ENCODE measurements at regions not wholly inside any gene's neighbourhood (a gene's known extent, or its start where the extent isn't known, plus 50 kb on each side); places are given as distances from the start of the nearest gene placed in this dataset.

GRCh38 chr17:79415365-79415764, 195.5 kb downstream of the RBFOX3 start:
- DNase-seq: no peak
- no peaks in the 10 kb centered on the region; the same call in 1 of the 2 replicates for H4K20me1 ChIP-seq (ENCODE audit: low read length)
- peaks cover 99% of the 10 kb centered on the region for H3K27me3 ChIP-seq (ENCODE audit: low read length)
- ChIA-PET CTCF (no interaction called here), POLR2A (ENCODE audit: unreplicated experiment) (no interaction called here)
- H3K9me3 ChIP-seq (ENCODE audit: low read length): no peaks in the 10 kb centered on the region
- H3K4me1 ChIP-seq (ENCODE audit: insufficient read depth, low read length): no peaks in the 10 kb centered on the region
- no TSS peak for BruUV-seq (replicated peaks)
- H3F3A ChIP-seq (ENCODE audit: low read length, unreplicated experiment): no peaks in the 10 kb centered on the region
- H3K9ac ChIP-seq (ENCODE audit: low read length): no peak overlapping the region
- TF ChIP-seq CTCF (conservative IDR thresholded peaks at IDR 0.05; ENCODE audit: low read depth, low read length) (no peak), EZH2 (IDR thresholded peaks at IDR 0.05; ENCODE audit: low read length, unreplicated experiment) (no peak), EZH2phosphoT487 (IDR thresholded peaks at IDR 0.05; ENCODE audit: borderline replicate concordance, low read length) (no peak)
- no peak overlapping the region for H3K27ac ChIP-seq (ENCODE audit: low read length)
- H3K4me2 ChIP-seq (ENCODE audit: low read length): no peak overlapping the region
- no peak overlapping the region for H3K4me3 ChIP-seq (ENCODE audit: low read length)
- no peak overlapping the region for H2AFZ ChIP-seq (ENCODE audit: low read length)
- H3K79me2 ChIP-seq (ENCODE audit: low read length): no peaks in the 10 kb centered on the region
- intact Hi-C loops (cut with micrococcal nuclease): no loop called here
- no peaks in the 10 kb centered on the region for H3K9me2 ChIP-seq (replicated peaks; ENCODE audit: low read length)
- ATAC-seq: peak; percentile 23; the same call in 1 of the 2 replicates
- no peaks in the 10 kb centered on the region for H3K36me3 ChIP-seq (ENCODE audit: low read depth, low read length)

- Histone ChIP-seq H3K27me3 (ENCODE audit: low read length) (peaks cover 99% of the 10 kb centered on the region), H3K9me3 (ENCODE audit: low read length) (no peaks in the 10 kb centered on the region), H3K9me2 (replicated peaks; ENCODE audit: low read length) (no peaks in the 10 kb centered on the region), H2AFZ (ENCODE audit: low read length) (no peak overlapping the region), H3K4me1 (ENCODE audit: insufficient read depth, low read length) (no peaks in the 10 kb centered on the region), H3K9ac (ENCODE audit: low read length) (no peak overlapping the region), H3K4me3 (ENCODE audit: low read length) (no peak overlapping the region), H3F3A (ENCODE audit: low read length, unreplicated experiment) (no peaks in the 10 kb centered on the region), H3K4me2 (ENCODE audit: low read length) (no peak overlapping the region), H4K20me1 (ENCODE audit: low read length) (no peaks in the 10 kb centered on the region; the same call in 1 of the 2 replicates), H3K27ac (ENCODE audit: low read length) (no peak overlapping the region), H3K79me2 (ENCODE audit: low read length) (no peaks in the 10 kb centered on the region), H3K36me3 (ENCODE audit: low read depth, low read length) (no peaks in the 10 kb centered on the region)
- POLR2A ChIA-PET (ENCODE audit: unreplicated experiment): no interaction called here
- intact Hi-C loops (cut with micrococcal nuclease): no loop called here
- CTCF ChIA-PET: no interaction called here
- no TSS peak for BruUV-seq (replicated peaks)
- no peak for TF ChIP-seq EZH2 (IDR thresholded peaks at IDR 0.05; ENCODE audit: low read length, unreplicated experiment)
- no peak for TF ChIP-seq CTCF (conservative IDR thresholded peaks at IDR 0.05; ENCODE audit: low read depth, low read length)
- no peak for TF ChIP-seq EZH2phosphoT487 (IDR thresholded peaks at IDR 0.05; ENCODE audit: borderline replicate concordance, low read length)
- ATAC-seq (no peak), DNase-seq (no peak)
These were observed 196.0 kb downstream of the RBFOX3 start for GRCh38 chr17:79414793-79415211.

- no peak overlapping the region for H3K4me2 ChIP-seq (ENCODE audit: low read length)
- ATAC-seq: no peak
- H3K27me3 ChIP-seq (ENCODE audit: low read length): peaks cover 100% of the 10 kb centered on the region
- H3K9me2 ChIP-seq (replicated peaks; ENCODE audit: low read length): no peaks in the 10 kb centered on the region
- intact Hi-C loops (cut with micrococcal nuclease): no loop called here
- no TSS peak for BruUV-seq (replicated peaks)
- no peak overlapping the region for H3K9ac ChIP-seq (ENCODE audit: low read length)
- H3K4me3 ChIP-seq (ENCODE audit: low read length): no peak overlapping the region
- no peaks in the 10 kb centered on the region for H3K79me2 ChIP-seq (ENCODE audit: low read length)
- ChIA-PET POLR2A (ENCODE audit: unreplicated experiment) (no interaction called here), CTCF (no interaction called here)
- DNase-seq: no peak
- TF ChIP-seq CTCF (conservative IDR thresholded peaks at IDR 0.05; ENCODE audit: low read depth, low read length): no peak
- TF ChIP-seq EZH2 (IDR thresholded peaks at IDR 0.05; ENCODE audit: low read length, unreplicated experiment): peak; percentile 51
- H4K20me1 ChIP-seq (ENCODE audit: low read length): no peaks in the 10 kb centered on the region; the same call in 1 of the 2 replicates
- H3F3A ChIP-seq (ENCODE audit: low read length, unreplicated experiment): no peaks in the 10 kb centered on the region
- no peak overlapping the region for H2AFZ ChIP-seq (ENCODE audit: low read length)
- no peaks in the 10 kb centered on the region for H3K36me3 ChIP-seq (ENCODE audit: low read depth, low read length)
- H3K9me3 ChIP-seq (ENCODE audit: low read length): no peaks in the 10 kb centered on the region
- H3K27ac ChIP-seq (ENCODE audit: low read length): no peak overlapping the region
- no peaks in the 10 kb centered on the region for H3K4me1 ChIP-seq (ENCODE audit: insufficient read depth, low read length)
These were observed 196.6 kb downstream of the RBFOX3 start for GRCh38 chr17:79414063-79414792.
